Brain microvascular endothelial cell (primary cell): ENCODE measurements at regions not wholly inside any gene's neighbourhood (a gene's known extent, or its start where the extent isn't known, plus 50 kb on each side); places are given as distances from the start of the nearest gene placed in this dataset.
"Not testable (repeated sequence)": the region's sequence is repeated elsewhere in the genome, so short reads cannot be mapped to it uniquely, and the experiment has no call there.

ENCODE experiments used
- DNase-seq: peaks from one replicate; pipeline ENCODE4 v3.0.0-alpha.2; 2020
- H3K27ac ChIP-seq: fragments of 250-450 bp; sonication (Bioruptor Pico); 2 replicates; pipeline ENCODE4 v1.5.1; 2020; ENCODE audit warnings: mild to moderate bottlenecking, moderate library complexity
- H3K27me3 ChIP-seq: fragments of 250-450 bp; sonication (Bioruptor Pico); replicated peaks from 2 replicates; pipeline ENCODE4 v1.5.1; 2020; ENCODE audit warnings: mild to moderate bottlenecking
- H3K36me3 ChIP-seq: fragments of 250-450 bp; sonication (Bioruptor Pico); replicated peaks from 2 replicates; pipeline ENCODE4 v1.5.1; 2020; ENCODE audit warnings: mild to moderate bottlenecking
- H3K4me3 ChIP-seq: 2 replicates; pipeline ENCODE4 v1.5.1; 2011; ENCODE audit warnings: low read depth, mild to moderate bottlenecking, control low read depth, low read length, moderate library complexity
- CTCF ChIP-seq: IDR thresholded peaks from 2 replicates; pipeline ENCODE4 v1.5.1; 2011; ENCODE audit warnings: low read depth, mild to moderate bottlenecking, moderate library complexity, low read length, control low read depth, inconsistent platforms; ENCODE audit errors: missing control alignments
- in situ Hi-C: cut with HindIII; loops from 2 replicates; pipeline ENCODE4 v1.10.0; 2017; ENCODE audit warnings: low sequenced_read_pairs, low pct_ligation_motif_present

- no peaks in the 10 kb centered on the region for H3K27me3 ChIP-seq
- no peaks in the 10 kb centered on the region for H3K36me3 ChIP-seq
- TF ChIP-seq CTCF: peak; percentile 76
- H3K4me3 ChIP-seq: no peak overlapping the region
- in situ Hi-C loops: no loop called here
- no peak overlapping the region for H3K27ac ChIP-seq
- peak; percentile 18 for DNase-seq
These were observed 1288.5 kb downstream of the GATA3 start for GRCh38 chr10:9342885-9343570.

GRCh38 chr10:9347933-9348332 lies 1293.4 kb downstream of the GATA3 start:
- DNase-seq, in situ Hi-C loops, H3K36me3 ChIP-seq, H3K27ac ChIP-seq, H3K27me3 ChIP-seq, H3K4me3 ChIP-seq: not testable (repeated sequence)

- DNase-seq: no peak
- Histone ChIP-seq H3K36me3 (no peaks in the 10 kb centered on the region), H3K4me3 (no peak overlapping the region), H3K27me3 (no peaks in the 10 kb centered on the region), H3K27ac (no peak overlapping the region)
- in situ Hi-C loops: no loop called here
- no peak for TF ChIP-seq CTCF
These were observed 1303.0 kb downstream of the GATA3 start for GRCh38 chr10:9357471-9357870.

GRCh38 chr10:9362721-9363120 lies 1308.2 kb downstream of the GATA3 start:
- H3K36me3 ChIP-seq: no peaks in the 10 kb centered on the region
- H3K4me3 ChIP-seq: no peak overlapping the region
- in situ Hi-C loops: no loop called here
- no peaks in the 10 kb centered on the region for H3K27me3 ChIP-seq
- TF ChIP-seq CTCF: no peak
- no peak for DNase-seq
- no peak overlapping the region for H3K27ac ChIP-seq

- Histone ChIP-seq H3K4me3 (no peak overlapping the region), H3K27me3 (no peaks in the 10 kb centered on the region), H3K27ac (no peak overlapping the region), H3K36me3 (no peaks in the 10 kb centered on the region)
- no peak for TF ChIP-seq CTCF
- DNase-seq: no peak
- in situ Hi-C loops: no loop called here
These were observed 1324.7 kb downstream of the GATA3 start for GRCh38 chr10:9379183-9379582.

GRCh38 chr10:9381733-9382532 lies 1327.4 kb downstream of the GATA3 start:
- H3K4me3 ChIP-seq: no peak overlapping the region
- in situ Hi-C loops: no loop called here

More at GRCh38 chr10:9381733-9382532, 1327.4 kb downstream of the GATA3 start:
- H3K27ac ChIP-seq: no peak overlapping the region
- no peaks in the 10 kb centered on the region for H3K27me3 ChIP-seq
- no peaks in the 10 kb centered on the region for H3K36me3 ChIP-seq
- no peak for DNase-seq
- no peak for TF ChIP-seq CTCF
